ENCODE measurements at regions not wholly inside any gene's neighbourhood (a gene's known extent, or its start where the extent isn't known, plus 50 kb on each side); places are given as distances from the start of the nearest gene placed in this dataset.

GRCh38 chr5:13328316-13328715, 616.2 kb downstream of the DNAH5 start:
- DNase-seq = no peak

- DNase-seq = no peak
Measured at GRCh38 chr5:13325765-13326164, 618.7 kb downstream of the DNAH5 start.

- no peak for DNase-seq
Measured at GRCh38 chr5:13322769-13323168, 621.7 kb downstream of the DNAH5 start.

- DNase-seq = no peak
Measured at GRCh38 chr5:13317654-13318053, 626.8 kb downstream of the DNAH5 start.

GRCh38 chr5:13316176-13316575, 628.3 kb downstream of the DNAH5 start:
- DNase-seq = no peak

- no peak for DNase-seq
Measured at GRCh38 chr5:13307480-13307879, 637.0 kb downstream of the DNAH5 start.

GRCh38 chr5:13303445-13303844, 641.0 kb downstream of the DNAH5 start:
- DNase-seq = no peak

GRCh38 chr5:13278811-13279210, 665.7 kb downstream of the DNAH5 start:
- DNase-seq = no peak

GRCh38 chr5:13278148-13278547, 666.3 kb downstream of the DNAH5 start:
- DNase-seq = no peak

GRCh38 chr5:13276156-13276555, 668.3 kb downstream of the DNAH5 start:
- no peak for DNase-seq

- DNase-seq = no peak
Measured at GRCh38 chr5:13263701-13264100, 680.8 kb downstream of the DNAH5 start.

- no peak for DNase-seq
Measured at GRCh38 chr5:13253111-13253510, 691.4 kb downstream of the DNAH5 start.

- DNase-seq = no peak
Measured at GRCh38 chr5:13252699-13253098, 691.8 kb downstream of the DNAH5 start.

GRCh38 chr5:13251623-13252376, 692.7 kb downstream of the DNAH5 start:
- no peak for DNase-seq

GRCh38 chr5:13250464-13251291, 693.8 kb downstream of the DNAH5 start:
- no peak for DNase-seq

- DNase-seq = no peak
Measured at GRCh38 chr5:13249854-13250253, 694.6 kb downstream of the DNAH5 start.

GRCh38 chr5:13248253-13248652, 696.2 kb downstream of the DNAH5 start:
- DNase-seq = no peak

- DNase-seq = no peak
Measured at GRCh38 chr5:13246053-13246452, 698.4 kb downstream of the DNAH5 start.

GRCh38 chr5:13244151-13244550, 700.3 kb downstream of the DNAH5 start:
- no peak for DNase-seq

- no peak for DNase-seq
Measured at GRCh38 chr5:13227513-13227912, 717.0 kb downstream of the DNAH5 start.

GRCh38 chr5:13218518-13218917, 726.0 kb downstream of the DNAH5 start:
- DNase-seq = no peak

- DNase-seq = no peak
Measured at GRCh38 chr5:13217636-13218035, 726.9 kb downstream of the DNAH5 start.

GRCh38 chr5:13215806-13216205, 728.7 kb downstream of the DNAH5 start:
- DNase-seq = no peak

GRCh38 chr5:13215370-13215769, 729.1 kb downstream of the DNAH5 start:
- no peak for DNase-seq

All from activated CD4-positive, CD25-positive, alpha-beta regulatory T cell (primary cell).